ENCODE measurements at regions not wholly inside any gene's neighbourhood (a gene's known extent, or its start where the extent isn't known, plus 50 kb on each side); places are given as distances from the start of the nearest gene placed in this dataset.
"Not testable (repeated sequence)": the region's sequence is repeated elsewhere in the genome, so short reads cannot be mapped to it uniquely, and the experiment has no call there.

DNA sequence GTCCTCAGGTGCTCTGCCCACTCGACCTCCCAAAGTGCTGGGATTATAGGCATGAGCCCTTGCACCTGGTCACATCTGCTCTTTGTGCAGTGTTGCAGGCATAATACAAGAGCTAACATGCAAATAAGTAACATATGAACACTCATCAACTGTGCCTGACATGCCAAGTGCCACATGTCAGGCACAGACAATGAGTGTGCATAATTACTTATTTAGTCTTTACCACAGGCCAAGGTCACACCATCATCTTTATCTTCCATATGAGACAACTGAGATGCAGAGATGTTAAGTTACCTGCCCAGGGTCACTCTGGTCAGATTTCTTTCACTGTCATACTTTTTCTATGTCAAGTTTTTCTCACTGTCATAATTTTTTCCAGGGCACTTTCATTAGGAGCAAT, 126.1 kb downstream of the PPIAL4G start:
- no peak for DNase-seq (ENCODE audit: low read depth in 3 of 3)

DNA sequence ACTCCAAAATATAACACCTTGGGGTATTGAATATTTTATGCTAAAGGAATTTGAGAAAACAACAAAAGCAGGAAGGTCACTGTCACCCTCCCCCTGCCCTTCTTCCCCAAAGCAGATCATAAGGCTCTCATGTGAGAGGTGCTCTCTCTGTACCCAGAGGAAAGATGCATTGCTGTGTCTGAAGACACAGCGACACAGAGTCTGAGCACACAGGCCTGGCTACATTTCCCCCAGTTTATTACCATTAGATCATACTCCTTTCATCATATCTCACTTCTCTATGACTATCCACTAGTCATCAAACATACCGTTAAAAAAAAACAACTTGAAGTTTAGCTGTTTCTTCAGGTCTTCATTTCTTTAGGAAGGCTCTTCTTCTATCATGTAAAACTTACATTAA, 127.1 kb downstream of the PPIAL4G start:
- no peak for DNase-seq (ENCODE audit: low read depth in 3 of 3)

GRCh38 chr1:148354913-148355308, 128.2 kb downstream of the PPIAL4G start:
- no peak for DNase-seq (ENCODE audit: low read depth in 3 of 3)

GRCh38 chr1:148354284-148354912, 128.7 kb downstream of the PPIAL4G start:
- no peak for DNase-seq (ENCODE audit: low read depth in 3 of 3)

- DNase-seq (ENCODE audit: low read depth in 3 of 3): no peak
Observed at GRCh38 chr1:148353461-148354283, 129.4 kb downstream of the PPIAL4G start.

DNA sequence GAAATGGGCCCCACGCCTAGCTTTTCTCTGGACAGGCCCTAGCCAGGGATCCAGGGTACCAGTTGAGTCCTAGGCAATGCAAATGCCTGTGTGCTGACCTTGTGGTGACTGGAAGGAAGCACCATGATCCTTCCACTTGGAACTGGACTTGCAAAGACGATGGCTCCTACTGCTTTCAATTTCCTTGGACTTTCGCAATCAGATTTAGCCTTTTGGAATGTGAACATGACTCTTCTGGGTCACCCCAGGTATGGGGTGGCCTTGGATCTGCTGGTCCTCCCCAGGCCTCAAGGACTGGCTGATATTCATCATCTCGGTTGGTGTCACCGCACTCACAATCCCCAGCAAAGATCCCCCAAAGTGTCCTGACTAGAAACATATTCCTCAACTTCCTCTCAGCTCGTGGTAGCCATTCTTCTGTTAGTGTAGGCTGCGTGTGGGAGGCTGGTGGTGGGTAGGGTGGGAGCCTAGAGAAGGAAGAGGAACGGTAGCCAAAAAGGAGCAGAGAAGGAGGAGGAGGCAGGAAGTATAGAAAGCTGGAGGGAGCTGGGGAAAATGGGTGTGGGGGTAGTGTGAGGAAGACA, 130.5 kb downstream of the PPIAL4G start:
- no peak for DNase-seq (ENCODE audit: low read depth in 3 of 3)

DNA sequence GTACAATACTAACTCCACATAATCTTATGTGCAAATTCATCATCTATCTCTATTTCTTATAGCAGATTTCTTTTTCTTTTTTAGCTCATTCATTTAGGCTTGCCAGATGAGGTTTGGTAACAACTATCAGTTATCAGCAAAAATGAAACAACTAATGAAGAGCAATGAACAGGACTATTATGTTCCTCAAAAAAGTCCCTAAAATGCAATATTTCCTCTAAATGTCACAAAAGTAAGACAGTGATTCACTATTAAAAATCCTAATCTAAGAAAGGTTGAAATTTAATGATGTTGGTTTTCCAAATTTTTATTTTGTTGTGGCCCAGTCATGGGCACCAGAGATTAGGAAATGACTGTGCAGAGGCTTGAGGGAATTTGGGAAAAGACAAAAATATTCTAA, 135.3 kb downstream of the PPIAL4G start:
- no peak for DNase-seq (ENCODE audit: low read depth in 3 of 3)

GRCh38 chr1:148345659-148346151, 137.4 kb downstream of the PPIAL4G start:
- DNase-seq (ENCODE audit: low read depth in 3 of 3): not testable (repeated sequence)

DNA sequence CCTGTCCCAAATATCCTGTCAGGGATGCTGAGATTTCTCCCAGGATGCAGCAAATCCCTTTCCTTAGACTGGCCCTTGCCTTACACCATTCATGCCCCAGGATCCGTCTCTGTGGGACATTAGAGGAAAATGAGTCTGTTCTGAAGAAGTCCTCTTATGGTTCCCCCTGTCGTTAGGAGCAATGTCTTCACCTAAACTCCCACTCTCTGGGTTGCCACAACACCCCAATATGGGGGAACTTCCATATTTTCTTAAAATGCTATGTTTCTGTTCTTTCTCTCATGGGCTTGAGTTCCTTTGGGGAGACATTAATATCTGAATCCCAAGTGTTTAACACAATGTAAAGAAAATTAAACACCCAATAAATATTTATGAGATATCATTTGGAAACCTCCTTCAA, 138.5 kb downstream of the PPIAL4G start:
- DNase-seq (ENCODE audit: low read depth in 3 of 3): not testable (repeated sequence)

- not testable (repeated sequence) for DNase-seq (ENCODE audit: low read depth in 3 of 3)
Observed at GRCh38 chr1:148341729-148342128, 141.4 kb downstream of the PPIAL4G start.

DNA sequence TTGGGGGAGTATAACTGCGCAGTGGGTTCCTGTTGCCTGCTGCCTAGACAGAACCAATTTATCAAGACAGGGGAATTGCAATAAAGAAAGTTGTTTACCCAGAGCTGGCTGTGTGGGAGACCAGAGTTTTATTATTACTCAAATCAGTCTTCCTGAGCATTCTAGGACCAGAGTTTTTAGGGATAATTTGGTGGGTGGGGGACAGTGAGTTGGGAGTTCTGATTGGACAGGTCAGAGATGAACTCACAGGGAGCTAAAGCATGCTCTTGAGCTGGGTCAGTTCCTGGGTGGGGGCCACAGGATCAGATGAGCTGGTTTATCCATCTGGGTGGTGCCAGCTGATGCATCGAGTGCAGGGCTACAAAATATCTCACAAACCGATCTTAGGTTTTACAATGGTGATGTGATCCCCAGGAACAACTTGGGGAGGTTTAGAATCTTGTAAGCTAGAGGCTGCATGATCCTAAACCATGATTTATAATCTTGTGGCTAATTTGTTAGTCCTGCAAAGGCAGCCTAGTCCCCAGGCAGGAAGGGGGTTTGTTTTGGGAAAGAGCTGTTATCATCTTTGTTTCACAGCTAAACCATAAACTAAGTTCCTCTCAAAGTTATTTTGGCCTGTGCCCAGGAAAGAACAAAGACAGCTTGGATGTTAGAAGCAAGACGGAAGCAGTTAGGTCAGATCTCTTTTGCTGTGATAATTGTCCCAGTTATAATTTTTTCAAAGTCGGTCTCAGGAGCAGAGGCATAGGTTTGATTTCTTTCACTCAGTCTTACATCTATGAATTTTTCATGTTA, 146.8 kb downstream of the PPIAL4G start:
- DNase-seq (ENCODE audit: low read depth in 3 of 3): not testable (repeated sequence)

GRCh38 chr1:148334339-148335130, 148.6 kb downstream of the PPIAL4G start:
- peak; percentile 33 to 63 (median 33) for DNase-seq (ENCODE audit: low read depth in 3 of 3)

GRCh38 chr1:148333875-148334338, 149.2 kb downstream of the PPIAL4G start:
- DNase-seq (ENCODE audit: low read depth in 3 of 3): no peak

GRCh38 chr1:148328884-148329283, 154.2 kb downstream of the PPIAL4G start:
- no peak for DNase-seq (ENCODE audit: low read depth in 3 of 3)

GRCh38 chr1:148325031-148325430, 158.1 kb downstream of the PPIAL4G start:
- DNase-seq (ENCODE audit: low read depth in 3 of 3): not testable (repeated sequence)

- not testable (repeated sequence) for DNase-seq (ENCODE audit: low read depth in 3 of 3)
Observed at GRCh38 chr1:148324465-148324864, 158.6 kb downstream of the PPIAL4G start.

DNA sequence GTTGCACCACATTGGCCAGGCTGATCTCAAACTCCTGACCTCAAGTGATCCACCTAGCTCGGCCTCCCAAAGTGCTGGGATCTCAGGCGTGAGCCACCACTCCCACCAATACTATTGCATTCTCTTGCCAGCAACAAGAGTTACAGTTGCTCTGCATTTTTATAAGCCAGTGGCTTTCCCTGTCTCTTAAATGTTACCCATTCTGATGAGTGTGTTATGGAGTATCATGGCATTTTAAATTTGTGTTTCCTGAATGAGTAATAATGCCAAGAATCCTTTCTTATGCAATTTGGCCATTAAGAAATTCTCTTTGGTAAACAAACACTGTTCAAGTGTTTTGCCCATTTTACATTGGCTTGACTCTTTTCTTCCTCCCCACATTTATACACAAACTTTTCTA, 163.0 kb downstream of the PPIAL4G start:
- not testable (repeated sequence) for DNase-seq (ENCODE audit: low read depth in 3 of 3)

DNA sequence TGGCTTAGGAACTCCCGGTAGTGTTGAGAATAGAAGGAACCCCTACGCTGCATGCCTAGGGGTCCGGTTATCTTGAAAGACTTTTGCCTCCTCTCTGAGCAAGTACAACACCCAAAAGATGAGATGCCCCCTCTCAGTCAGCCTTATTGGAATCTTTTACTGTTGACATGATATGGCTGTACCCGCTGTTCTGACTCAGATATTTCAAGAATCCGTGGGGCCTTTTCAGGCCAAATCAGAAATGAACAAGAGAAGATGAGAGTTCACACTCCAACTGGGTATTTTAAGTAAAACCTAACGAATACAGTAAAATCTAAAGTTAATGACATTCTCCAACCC, 164.2 kb downstream of the PPIAL4G start:
- no peak for DNase-seq (ENCODE audit: low read depth in 3 of 3)

GRCh38 chr1:148318123-148318903, 164.8 kb downstream of the PPIAL4G start:
- DNase-seq (ENCODE audit: low read depth in 3 of 3): peak in 2 of 3 experiments; percentile 13 to 18

DNA sequence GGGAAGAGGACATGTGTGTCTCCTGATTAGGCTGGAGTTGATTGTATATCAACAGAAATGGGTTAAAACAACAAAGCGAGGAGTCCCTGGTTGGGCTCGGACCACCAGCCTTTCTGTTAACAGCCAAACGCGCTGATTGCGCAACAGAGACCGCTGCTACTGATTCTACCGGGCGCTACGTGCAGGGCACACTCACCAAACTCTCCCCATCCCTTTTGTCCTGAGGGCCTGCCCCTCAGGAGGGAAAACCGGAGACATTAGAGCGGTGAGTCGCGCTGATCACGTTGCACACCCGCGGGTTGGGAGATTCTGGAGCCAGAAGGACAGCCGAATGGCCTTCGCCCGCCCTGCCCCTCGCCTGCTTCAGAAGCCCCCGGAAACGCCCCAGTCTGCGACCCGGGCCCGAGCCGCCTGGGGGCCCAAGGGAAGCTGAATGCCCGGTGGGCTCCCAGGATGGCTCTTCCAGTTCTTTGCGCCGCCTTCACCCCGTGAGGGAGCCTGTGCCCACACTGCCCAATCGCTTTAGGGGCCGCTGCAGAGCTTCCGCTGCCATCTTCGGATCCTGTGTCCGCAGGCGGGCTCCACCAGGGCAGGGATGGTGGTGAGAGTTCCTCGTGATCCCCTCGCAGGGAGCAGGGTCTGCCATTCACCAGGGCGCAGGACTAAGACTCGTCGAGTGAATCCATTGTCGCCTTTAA, 165.4 kb upstream of the NBPF11 start:
- no peak for DNase-seq (ENCODE audit: low read depth in 3 of 3)

Measured in stimulated activated CD4-positive, alpha-beta T cell treated with anti-CD3 and anti-CD28 coated beads, TNF-alpha, amount 100 ng/mL, for 4 hours (primary cell).